HG03108 (cell line): ENCODE measurements at regions not wholly inside any gene's neighbourhood (a gene's known extent, or its start where the extent isn't known, plus 50 kb on each side); places are given as distances from the start of the nearest gene placed in this dataset.

Experiments used
- ATAC-seq: cut with Tn5 transposase; IDR thresholded peaks from one replicate; pipeline ENCODE4 v1.9.1; 2021; ENCODE audit warnings: moderate library complexity; ENCODE audit not compliant: unreplicated experiment

- ATAC-seq: no peak
Observed at GRCh38 chr12:84741692-84742091, 170.9 kb downstream of the SLC6A15 start.

- no peak for ATAC-seq
Observed at GRCh38 chr12:84741031-84741430, 171.6 kb downstream of the SLC6A15 start.

GRCh38 chr12:84740602-84741001 lies 172.0 kb downstream of the SLC6A15 start:
- ATAC-seq: no peak

- no peak for ATAC-seq
Observed at GRCh38 chr12:84738481-84738972, 174.1 kb downstream of the SLC6A15 start.

GRCh38 chr12:84732828-84733340 lies 179.7 kb downstream of the SLC6A15 start:
- no peak for ATAC-seq

- ATAC-seq: no peak
Observed at GRCh38 chr12:84730561-84731162, 181.9 kb downstream of the SLC6A15 start.

- no peak for ATAC-seq
Observed at GRCh38 chr12:84727961-84728360, 184.6 kb downstream of the SLC6A15 start.

- no peak for ATAC-seq
Observed at GRCh38 chr12:84726780-84727179, 185.8 kb downstream of the SLC6A15 start.

- no peak for ATAC-seq
Observed at GRCh38 chr12:84723988-84724387, 188.6 kb downstream of the SLC6A15 start.

- ATAC-seq: no peak
Observed at GRCh38 chr12:84719997-84720396, 192.6 kb downstream of the SLC6A15 start.

- no peak for ATAC-seq
Observed at GRCh38 chr12:84718906-84719305, 193.7 kb downstream of the SLC6A15 start.

GRCh38 chr12:84712747-84713146 lies 199.9 kb downstream of the SLC6A15 start:
- ATAC-seq: no peak

- no peak for ATAC-seq
Observed at GRCh38 chr12:84706374-84706773, 206.2 kb downstream of the SLC6A15 start.

- no peak for ATAC-seq
Observed at GRCh38 chr12:84704856-84705255, 207.7 kb downstream of the SLC6A15 start.

- no peak for ATAC-seq
Observed at GRCh38 chr12:84702001-84702400, 210.6 kb downstream of the SLC6A15 start.

- no peak for ATAC-seq
Observed at GRCh38 chr12:84701041-84701440, 211.6 kb downstream of the SLC6A15 start.

- ATAC-seq: no peak
Observed at GRCh38 chr12:84698576-84699333, 213.8 kb downstream of the SLC6A15 start.

- no peak for ATAC-seq
Observed at GRCh38 chr12:84696908-84697540, 215.6 kb downstream of the SLC6A15 start.

- ATAC-seq: no peak
Observed at GRCh38 chr12:84696281-84696680, 216.3 kb downstream of the SLC6A15 start.

- ATAC-seq: no peak
Observed at GRCh38 chr12:84694116-84694515, 218.5 kb downstream of the SLC6A15 start.

- no peak for ATAC-seq
Observed at GRCh38 chr12:84692071-84692470, 220.5 kb downstream of the SLC6A15 start.

GRCh38 chr12:84691266-84691665 lies 221.3 kb downstream of the SLC6A15 start:
- no peak for ATAC-seq
